ENCODE measurements at regions not wholly inside any gene's neighbourhood (a gene's known extent, or its start where the extent isn't known, plus 50 kb on each side); places are given as distances from the start of the nearest gene placed in this dataset.
A peak's percentile ranks its signal among the peaks of the same experiment; 100 is the strongest.

DNA sequence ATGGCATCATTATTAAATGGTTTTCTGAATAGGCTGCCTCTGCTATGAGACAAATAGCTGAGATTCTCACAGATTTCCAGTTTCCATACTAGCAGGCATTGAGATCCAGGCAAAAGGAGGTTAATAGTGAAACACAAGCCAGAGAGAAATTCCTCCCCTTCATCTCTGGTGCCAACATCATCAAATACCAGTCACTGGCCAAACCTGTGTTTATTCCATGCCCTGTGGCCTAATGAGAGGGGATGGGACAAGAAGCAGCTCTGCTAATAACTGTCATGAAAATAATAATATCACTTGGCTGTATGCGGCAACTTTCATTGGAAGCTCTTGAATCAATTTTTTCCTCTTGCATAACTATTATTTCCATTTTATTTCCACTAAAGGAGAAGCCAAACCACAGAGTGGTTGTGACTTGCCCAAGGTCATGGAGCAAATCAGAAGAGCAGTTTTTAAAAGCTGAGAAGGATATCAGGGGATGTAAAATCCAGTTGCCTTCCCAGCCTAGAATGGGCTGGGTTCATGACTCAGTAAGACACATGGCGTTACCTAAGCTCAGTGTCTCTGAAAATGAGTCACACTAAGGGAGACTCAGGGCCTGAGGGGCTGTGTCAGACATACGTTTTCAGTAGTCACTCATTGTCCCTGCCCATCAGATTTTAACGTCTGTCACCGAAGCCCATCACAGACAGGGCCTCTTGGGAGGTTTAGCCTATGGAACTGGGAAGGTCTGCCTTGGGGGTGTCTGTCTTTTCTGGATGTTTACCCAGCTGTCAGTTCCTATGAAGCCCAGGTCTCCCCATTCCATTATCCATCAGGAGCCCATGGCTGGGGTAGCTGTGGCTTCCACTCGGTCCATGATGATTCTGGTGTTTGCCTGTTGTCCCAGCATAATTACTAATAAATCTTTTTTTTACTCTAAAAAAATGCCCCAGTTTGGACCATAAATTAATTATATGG is 208.8 kb upstream of the EEA1 start:
- H3K27ac ChIP-seq (ENCODE audit: insufficient read depth, low read length) = no peak overlapping the region
- no peak overlapping the region for H3K4me3 ChIP-seq (replicated peaks in 1 of 4; ENCODE audit: control extremely low read depth in 1 of 4, insufficient read depth in 1 of 4, low read depth in 3 of 4, low read length in 4 of 4)
- no peak overlapping the region for H2AFZ ChIP-seq (ENCODE audit: low read length)
- no peaks in the 10 kb centered on the region for H3K79me2 ChIP-seq (ENCODE audit: control insufficient read depth, insufficient read depth, low read length)
- H4K20me1 ChIP-seq (ENCODE audit: control insufficient read depth, extremely low read depth, insufficient read depth, low read length) = no peaks in the 10 kb centered on the region
- H3K9me3 ChIP-seq (ENCODE audit: control insufficient read depth, insufficient read depth, low read depth, low read length) = no peaks in the 10 kb centered on the region
- H3K27me3 ChIP-seq (ENCODE audit: control insufficient read depth, insufficient read depth, low read length) = no peaks in the 10 kb centered on the region
- no peaks in the 10 kb centered on the region for H3K4me1 ChIP-seq (ENCODE audit: control insufficient read depth, extremely low read depth, insufficient read depth, low read length)
- no peak overlapping the region for H3K9ac ChIP-seq (ENCODE audit: insufficient read depth, low read length)
- no peak for TF ChIP-seq EZH2 (IDR thresholded peaks at IDR 0.05; ENCODE audit: low read length, missing control alignments)
- TF ChIP-seq, protein P1, sequence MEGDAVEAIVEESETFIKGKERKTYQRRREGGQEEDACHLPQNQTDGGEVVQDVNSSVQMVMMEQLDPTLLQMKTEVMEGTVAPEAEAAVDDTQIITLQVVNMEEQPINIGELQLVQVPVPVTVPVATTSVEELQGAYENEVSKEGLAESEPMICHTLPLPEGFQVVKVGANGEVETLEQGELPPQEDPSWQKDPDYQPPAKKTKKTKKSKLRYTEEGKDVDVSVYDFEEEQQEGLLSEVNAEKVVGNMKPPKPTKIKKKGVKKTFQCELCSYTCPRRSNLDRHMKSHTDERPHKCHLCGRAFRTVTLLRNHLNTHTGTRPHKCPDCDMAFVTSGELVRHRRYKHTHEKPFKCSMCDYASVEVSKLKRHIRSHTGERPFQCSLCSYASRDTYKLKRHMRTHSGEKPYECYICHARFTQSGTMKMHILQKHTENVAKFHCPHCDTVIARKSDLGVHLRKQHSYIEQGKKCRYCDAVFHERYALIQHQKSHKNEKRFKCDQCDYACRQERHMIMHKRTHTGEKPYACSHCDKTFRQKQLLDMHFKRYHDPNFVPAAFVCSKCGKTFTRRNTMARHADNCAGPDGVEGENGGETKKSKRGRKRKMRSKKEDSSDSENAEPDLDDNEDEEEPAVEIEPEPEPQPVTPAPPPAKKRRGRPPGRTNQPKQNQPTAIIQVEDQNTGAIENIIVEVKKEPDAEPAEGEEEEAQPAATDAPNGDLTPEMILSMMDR (conservative IDR thresholded peaks at IDR 0.05 in 1 of 2, IDR thresholded peaks at IDR 0.05 in 1 of 2; ENCODE audit: low read depth in 1 of 2, low read length in 2 of 2) = no peak
- no peaks in the 10 kb centered on the region for H3K36me3 ChIP-seq (ENCODE audit: control insufficient read depth, insufficient read depth, low read length)
- DNase-seq (ENCODE audit: low read depth in 2 of 2) = peak; percentile 81 to 90
- H3K4me2 ChIP-seq (ENCODE audit: extremely low read depth, insufficient read depth, low read length) = no peak overlapping the region

GRCh38 chr12:93139028-93139665 is 210.1 kb upstream of the EEA1 start:
- Histone ChIP-seq H4K20me1 (ENCODE audit: control insufficient read depth, extremely low read depth, insufficient read depth, low read length) (no peaks in the 10 kb centered on the region), H2AFZ (ENCODE audit: low read length) (no peak overlapping the region), H3K4me1 (ENCODE audit: control insufficient read depth, extremely low read depth, insufficient read depth, low read length) (no peaks in the 10 kb centered on the region), H3K27ac (ENCODE audit: insufficient read depth, low read length) (no peak overlapping the region), H3K27me3 (ENCODE audit: control insufficient read depth, insufficient read depth, low read length) (no peaks in the 10 kb centered on the region), H3K9me3 (ENCODE audit: control insufficient read depth, insufficient read depth, low read depth, low read length) (no peaks in the 10 kb centered on the region), H3K9ac (ENCODE audit: insufficient read depth, low read length) (no peak overlapping the region), H3K79me2 (ENCODE audit: control insufficient read depth, insufficient read depth, low read length) (no peaks in the 10 kb centered on the region), H3K36me3 (ENCODE audit: control insufficient read depth, insufficient read depth, low read length) (no peaks in the 10 kb centered on the region), H3K4me3 (replicated peaks in 1 of 4; ENCODE audit: control extremely low read depth in 1 of 4, insufficient read depth in 1 of 4, low read depth in 3 of 4, low read length in 4 of 4) (no peak overlapping the region), H3K4me2 (ENCODE audit: extremely low read depth, insufficient read depth, low read length) (no peak overlapping the region)
- no peak for DNase-seq (ENCODE audit: low read depth in 2 of 2)
- TF ChIP-seq EZH2 (IDR thresholded peaks at IDR 0.05; ENCODE audit: low read length, missing control alignments) = no peak
- TF ChIP-seq, protein P1 (conservative IDR thresholded peaks at IDR 0.05 in 1 of 2, IDR thresholded peaks at IDR 0.05 in 1 of 2; ENCODE audit: low read depth in 1 of 2, low read length in 2 of 2) = no peak

DNA sequence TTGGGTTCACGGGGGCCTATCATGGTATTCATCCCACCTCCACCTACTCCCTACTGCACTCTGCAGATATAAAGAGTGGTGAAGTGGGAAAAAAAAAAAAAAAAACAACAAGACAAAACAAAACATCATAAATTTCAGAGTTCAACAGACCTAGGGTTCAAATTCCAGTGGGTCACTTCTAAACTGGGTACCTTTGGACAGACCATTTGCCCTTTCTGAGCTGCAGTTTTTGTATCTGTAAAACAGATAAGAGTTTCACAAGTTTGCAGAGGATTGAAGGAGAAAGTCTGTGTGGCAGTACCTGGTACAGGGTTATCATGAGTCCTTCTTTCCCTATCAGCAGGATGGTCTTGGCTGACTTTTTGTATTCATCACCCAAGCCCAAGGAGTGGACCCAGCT is 211.2 kb upstream of the EEA1 start:
- DNase-seq (ENCODE audit: low read depth in 2 of 2) = no peak

More for the DNA sequence above, 211.2 kb upstream of the EEA1 start:
- TF ChIP-seq EZH2 (IDR thresholded peaks at IDR 0.05; ENCODE audit: low read length, missing control alignments) = no peak
- TF ChIP-seq, protein P1 (conservative IDR thresholded peaks at IDR 0.05 in 1 of 2, IDR thresholded peaks at IDR 0.05 in 1 of 2; ENCODE audit: low read depth in 1 of 2, low read length in 2 of 2) = no peak
- Histone ChIP-seq H4K20me1 (ENCODE audit: control insufficient read depth, extremely low read depth, insufficient read depth, low read length) (no peaks in the 10 kb centered on the region), H3K4me2 (ENCODE audit: extremely low read depth, insufficient read depth, low read length) (no peak overlapping the region), H3K9me3 (ENCODE audit: control insufficient read depth, insufficient read depth, low read depth, low read length) (no peaks in the 10 kb centered on the region), H3K27ac (ENCODE audit: insufficient read depth, low read length) (no peak overlapping the region), H3K4me1 (ENCODE audit: control insufficient read depth, extremely low read depth, insufficient read depth, low read length) (no peaks in the 10 kb centered on the region), H3K27me3 (ENCODE audit: control insufficient read depth, insufficient read depth, low read length) (no peaks in the 10 kb centered on the region), H3K4me3 (replicated peaks in 1 of 4; ENCODE audit: control extremely low read depth in 1 of 4, insufficient read depth in 1 of 4, low read depth in 3 of 4, low read length in 4 of 4) (no peak overlapping the region), H2AFZ (ENCODE audit: low read length) (no peak overlapping the region), H3K79me2 (ENCODE audit: control insufficient read depth, insufficient read depth, low read length) (no peaks in the 10 kb centered on the region), H3K9ac (ENCODE audit: insufficient read depth, low read length) (no peak overlapping the region), H3K36me3 (ENCODE audit: control insufficient read depth, insufficient read depth, low read length) (no peaks in the 10 kb centered on the region)
